Right lobe of liver (tissue), 6 donors: ENCODE measurements at regions not wholly inside any gene's neighbourhood (a gene's known extent, or its start where the extent isn't known, plus 50 kb on each side); places are given as distances from the start of the nearest gene placed in this dataset.
A peak's percentile ranks its signal among the peaks of the same experiment; 100 is the strongest.

Experiments used
- ATAC-seq, 4 donors: fragments of 200-7000 bp; cut with Tn5 transposase; one replicate each; pipeline ENCODE4 v1.9.1; 2020; ENCODE audit warnings: mild to moderate bottlenecking in 4 of 4, moderate library complexity in 4 of 4
- DNase-seq, 3 donors: peaks; one replicate each; pipeline ENCODE4 v3.0.0-alpha.2; 2020
- H3K27ac ChIP-seq, 3 donors: fragments of 200-600 bp; one replicate each; pipeline ENCODE4 v1.8.0; 2022
- H3K27me3 ChIP-seq, 2 donors: fragments of 200-600 bp; one replicate each; pipeline ENCODE4 v1.8.0; 2022
- H3K36me3 ChIP-seq, 4 donors: fragments of 200-600 bp; sonication (generic) in 1 of 4; one replicate each; pipeline versions ENCODE4 v1.5.1 to v1.8.0; 2017 to 2022; ENCODE audit warnings: control low read depth in 1 of 4
- H3K4me1 ChIP-seq, 4 donors: fragments of 200-600 bp; sonication (generic) in 1 of 4; one replicate each; pipeline versions ENCODE4 v1.5.1 to v1.8.0; 2017 to 2022; ENCODE audit warnings: control low read depth in 1 of 4
- H3K4me3 ChIP-seq, 3 donors: fragments of 200-600 bp; one replicate each; pipeline ENCODE4 v1.8.0; 2022
- H3K9me3 ChIP-seq, 4 donors: fragments of 200-600 bp; sonication (generic) in 1 of 4; one replicate each; pipeline versions ENCODE4 v1.5.1 to v1.8.0; 2017 to 2022; ENCODE audit warnings: control low read depth in 1 of 4
- CTCF ChIP-seq, 4 donors: fragments of 200-600 bp in 3 of 4; fragments of 450-650 bp in 1 of 4; IDR thresholded peaks; one replicate each; pipeline versions ENCODE4 v1.5.1 to v1.8.0; 2016 to 2022; ENCODE audit warnings: antibody characterized with exemption in 4 of 4, mild to moderate bottlenecking in 2 of 4
- POLR2A ChIP-seq: fragments of 450-650 bp; IDR thresholded peaks from one replicate; pipeline ENCODE4 v1.6.1; 2017; ENCODE audit warnings: antibody characterized with exemption, mild to moderate bottlenecking
- WGBS: methylation state at CpG from one replicate; pipeline ENCODE4 v1.1.6; 2018; ENCODE audit warnings: low coverage, low lambda C conversion rate; ENCODE audit not compliant: insufficient coverage; ENCODE audit errors: missing lambda C conversion rate; 5-methylcytosine and 5-hydroxymethylcytosine counted together
- intact Hi-C, 2 donors: fragments of 100-400 bp; cut with DNase I; formaldehyde crosslinking; loops; one replicate each; pipeline versions ENCODE4 v1.11.2 to v1.14.1; 2022
- donor health status: DM: no; HTN: yes; CAD: no.
- donor health status: DM: no; HTN: no; CAD: no.
- donor health status: DM: no; HTN: no; CAD: no.
- donor health status: DM: no; HTN: yes; CAD: no.
- donor health status: DM: no; HTN: yes; CAD: no.

- 60% methylated on average over 1 of the region's 1 CpG for WGBS
- H3K4me1 ChIP-seq: no peaks in the 10 kb centered on the region
- H3K27ac ChIP-seq: no peak overlapping the region
- DNase-seq: no peak
- no peak for ATAC-seq
- H3K36me3 ChIP-seq: no peaks in the 10 kb centered on the region
- TF ChIP-seq CTCF (IDR thresholded peaks at IDR 0.05) (no peak), POLR2A (no peak)
- no peaks in the 10 kb centered on the region for H3K9me3 ChIP-seq
- no peak overlapping the region for H3K4me3 ChIP-seq
- intact Hi-C loops: no loop called here
- no peaks in the 10 kb centered on the region for H3K27me3 ChIP-seq
Observed at GRCh38 chr12:97097734-97098133, 190.7 kb downstream of the NEDD1 start.

GRCh38 chr12:97109441-97109840 lies 202.4 kb downstream of the NEDD1 start:
- Histone ChIP-seq H3K36me3 (no peaks in the 10 kb centered on the region), H3K4me1 (no peaks in the 10 kb centered on the region), H3K9me3 (no peaks in the 10 kb centered on the region), H3K4me3 (no peak overlapping the region), H3K27me3 (no peaks in the 10 kb centered on the region), H3K27ac (no peak overlapping the region)
- DNase-seq (no peak), ATAC-seq (no peak)
- no peak for TF ChIP-seq CTCF (IDR thresholded peaks at IDR 0.05)
- TF ChIP-seq POLR2A: no peak
- intact Hi-C loops: no loop called here

- Histone ChIP-seq H3K27ac (no peak overlapping the region), H3K36me3 (no peaks in the 10 kb centered on the region), H3K27me3 (no peaks in the 10 kb centered on the region), H3K9me3 (no peaks in the 10 kb centered on the region), H3K4me3 (no peak overlapping the region), H3K4me1 (no peaks in the 10 kb centered on the region)
- ATAC-seq: no peak
- TF ChIP-seq POLR2A (no peak), CTCF (IDR thresholded peaks at IDR 0.05) (no peak)
- no peak for DNase-seq
- intact Hi-C loops: no loop called here
- 65% methylated on average over 4 of the region's 4 CpGs for WGBS
Observed at GRCh38 chr12:97112136-97112535, 205.1 kb downstream of the NEDD1 start.

- Histone ChIP-seq H3K27me3 (no peaks in the 10 kb centered on the region), H3K27ac (no peak overlapping the region), H3K4me3 (no peak overlapping the region), H3K36me3 (no peaks in the 10 kb centered on the region), H3K9me3 (no peaks in the 10 kb centered on the region), H3K4me1 (no peaks in the 10 kb centered on the region)
- ATAC-seq (no peak), DNase-seq (no peak)
- 65% methylated on average over 7 of the region's 8 CpGs for WGBS
- TF ChIP-seq CTCF (IDR thresholded peaks at IDR 0.05) (no peak), POLR2A (no peak)
- intact Hi-C loops: no loop called here
Observed at GRCh38 chr12:97118796-97119375, 211.8 kb downstream of the NEDD1 start.

- Histone ChIP-seq H3K27me3 (no peaks in the 10 kb centered on the region), H3K9me3 (no peaks in the 10 kb centered on the region), H3K4me1 (no peaks in the 10 kb centered on the region), H3K36me3 (no peaks in the 10 kb centered on the region), H3K27ac (no peak overlapping the region), H3K4me3 (no peak overlapping the region)
- intact Hi-C loops: no loop called here
- DNase-seq (no peak), ATAC-seq (peak; percentile 42 to 81 (median 56))
- WGBS: 12% methylated on average over 2 of the region's 2 CpGs
- no peak for TF ChIP-seq POLR2A
- no peak for TF ChIP-seq CTCF (IDR thresholded peaks at IDR 0.05)
Observed at GRCh38 chr12:97127061-97127460, 220.0 kb downstream of the NEDD1 start.
